NCI-H526 treated with DMSO at 0.1 percent for 48 hours (cell line): ENCODE measurements at regions not wholly inside any gene's neighbourhood (a gene's known extent, or its start where the extent isn't known, plus 50 kb on each side); places are given as distances from the start of the nearest gene placed in this dataset.

Source experiments
- DNase-seq: peaks from one replicate; lab custom pipeline; 2025; lab: John Stamatoyannopoulos, UW

DNA sequence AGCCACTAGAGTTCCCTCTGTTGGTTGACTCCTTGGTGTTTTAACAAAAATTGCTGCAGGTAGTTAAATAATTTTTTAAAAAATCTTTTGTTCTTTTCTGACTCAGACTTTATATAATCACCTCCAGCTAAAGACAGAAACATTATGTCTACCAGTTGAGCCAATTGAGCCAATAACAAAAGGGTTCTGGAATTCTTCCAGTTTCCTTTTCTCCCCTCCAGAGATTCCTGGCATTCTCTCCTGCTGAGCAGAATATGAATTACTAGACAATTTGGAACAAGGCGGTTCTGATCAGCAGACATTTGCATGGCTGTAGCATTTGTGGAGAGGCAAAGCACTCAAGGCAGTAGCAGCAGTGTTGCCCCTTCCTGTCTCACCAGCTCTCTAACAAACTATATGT is 144.0 kb upstream of the SLC35B3 start:
- DNase-seq = no peak

DNA sequence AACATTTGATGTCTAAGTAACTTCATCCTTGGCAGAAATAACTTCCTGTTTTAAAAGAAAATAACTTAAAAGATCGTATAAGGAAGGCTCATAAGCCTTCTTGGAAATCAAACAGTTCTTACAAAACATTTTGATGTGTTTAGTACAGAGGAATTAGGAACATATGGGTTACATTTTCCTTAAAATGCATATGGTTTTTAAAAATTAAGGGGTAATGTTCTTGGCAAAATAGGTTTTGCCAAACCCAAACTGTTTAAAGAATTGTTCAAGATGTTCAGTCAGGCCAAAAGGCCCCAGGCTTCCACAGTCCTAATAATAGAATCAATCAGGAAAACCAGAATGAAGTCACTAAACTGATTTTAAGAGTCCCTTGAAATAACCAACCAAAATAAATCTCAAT is 142.7 kb upstream of the SLC35B3 start:
- no peak for DNase-seq

DNA sequence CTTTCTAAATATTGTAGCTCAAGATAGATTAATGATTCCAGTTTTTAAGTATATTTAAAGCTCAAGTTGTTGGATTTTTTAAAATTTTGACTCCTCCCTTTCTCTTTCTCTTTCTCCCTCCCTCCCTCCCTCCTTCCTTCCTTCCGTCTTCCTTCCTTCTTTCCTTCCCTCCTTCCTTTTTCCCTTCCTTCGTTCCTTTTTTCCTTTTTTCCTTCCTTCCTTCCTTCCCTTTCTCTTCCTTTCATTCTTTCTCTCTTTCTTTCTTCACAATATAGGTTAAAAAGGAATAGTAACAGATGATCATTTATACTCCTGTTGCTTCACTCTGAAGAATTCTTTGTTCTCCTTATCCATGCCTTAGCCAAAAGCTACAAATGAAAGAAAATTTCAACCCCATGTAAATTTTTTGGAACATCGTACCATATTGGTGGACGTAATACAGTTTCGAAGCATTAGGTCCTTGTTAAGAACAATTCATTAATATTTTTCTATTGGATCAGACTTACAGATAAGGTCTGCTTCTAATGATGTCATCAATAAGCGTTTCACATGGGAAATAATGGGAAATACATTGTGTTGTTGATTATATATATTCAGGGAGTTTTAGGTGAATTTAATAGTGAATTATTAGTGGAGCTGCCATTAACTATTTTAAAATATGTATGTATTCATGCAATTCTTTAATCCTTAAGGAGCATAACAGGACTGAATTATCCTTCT is 139.6 kb upstream of the SLC35B3 start:
- no peak for DNase-seq

DNA sequence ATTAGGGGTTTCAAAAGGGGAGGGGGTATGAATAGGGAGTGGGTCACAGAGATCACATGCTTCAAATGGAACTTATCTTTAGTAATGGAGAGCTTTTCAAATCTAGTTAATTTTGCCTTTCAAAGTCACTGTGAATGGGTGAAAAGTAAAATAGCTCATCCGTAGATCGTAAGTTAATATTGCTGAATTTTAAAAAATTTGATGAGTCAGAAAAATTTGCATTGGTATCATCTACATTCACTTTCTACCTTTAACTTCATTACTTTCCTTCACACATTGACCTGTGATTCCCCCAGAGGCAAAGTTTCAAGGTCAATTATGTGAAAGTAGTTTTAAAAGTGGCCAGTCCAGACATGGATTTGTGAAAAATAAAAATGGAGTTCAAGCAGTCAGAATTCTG is 139.0 kb upstream of the SLC35B3 start:
- DNase-seq = no peak

DNA sequence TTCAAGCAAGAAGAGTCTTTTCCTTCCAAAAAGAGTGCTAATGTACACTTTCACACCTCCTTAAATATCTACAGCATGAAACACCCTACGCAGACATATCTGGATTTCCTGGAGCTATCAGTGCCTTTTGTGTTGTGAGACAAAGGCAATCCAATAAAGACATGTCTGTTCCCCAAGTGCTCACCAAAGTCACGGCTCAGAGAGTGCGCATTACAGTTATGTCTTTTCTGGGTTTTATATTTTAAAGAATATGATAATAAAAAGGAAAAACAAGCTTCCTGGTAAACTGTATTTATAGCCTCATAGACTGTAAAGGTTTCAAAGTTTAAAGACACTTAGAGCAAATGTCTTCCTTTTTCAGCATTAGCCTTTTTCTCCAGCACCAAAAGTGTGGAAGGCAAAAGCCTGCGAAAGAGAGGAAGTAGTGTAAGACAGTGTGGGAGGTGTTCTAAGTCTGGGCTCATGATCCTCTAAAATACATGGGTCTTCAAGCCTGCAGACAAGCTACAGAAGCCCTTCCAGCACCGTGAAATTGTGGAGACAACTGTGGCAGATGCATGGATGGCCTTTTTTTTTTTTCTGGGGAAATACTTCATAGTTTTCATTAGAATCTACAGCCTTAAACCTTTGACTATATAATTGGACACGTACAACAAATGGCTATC is 135.0 kb upstream of the SLC35B3 start:
- no peak for DNase-seq

DNA sequence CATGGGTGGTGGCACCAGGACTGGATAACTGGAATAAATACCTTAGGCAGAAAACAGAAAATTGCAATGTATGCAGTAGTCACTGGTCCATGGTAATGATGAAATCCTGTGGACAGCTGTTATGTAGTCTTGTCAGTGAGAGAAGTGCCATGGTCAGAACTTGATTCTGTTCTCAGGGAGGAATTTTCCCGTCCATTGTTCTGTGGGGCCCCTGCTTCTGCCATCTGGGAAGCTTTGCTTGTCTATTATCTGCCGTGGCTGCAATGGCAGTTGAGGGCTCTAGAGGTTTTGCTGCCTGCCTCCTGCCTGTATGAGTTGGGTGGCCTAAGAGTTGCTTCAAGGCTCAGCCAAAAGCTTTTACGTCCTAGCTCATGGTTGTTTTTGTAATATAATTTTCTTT is 126.8 kb upstream of the SLC35B3 start:
- DNase-seq = no peak

DNA sequence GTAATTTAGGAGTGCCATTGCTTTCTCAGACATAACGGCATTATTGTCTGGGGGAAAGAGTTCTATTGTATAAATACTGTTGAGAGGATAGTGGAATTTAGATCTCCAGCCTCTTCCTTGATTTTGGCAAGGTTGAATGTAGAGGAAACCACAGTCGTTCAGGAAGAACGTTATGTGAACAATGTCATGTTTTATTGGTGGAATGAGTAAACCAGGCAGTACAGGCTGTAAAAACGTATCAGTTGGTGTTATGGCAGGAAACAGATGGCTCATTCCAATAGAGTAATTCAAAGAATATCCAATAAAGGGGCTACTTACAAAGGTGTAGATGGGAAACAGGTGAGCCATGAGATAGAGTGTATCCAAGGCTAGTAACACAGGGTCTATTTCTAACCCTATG is 123.6 kb upstream of the SLC35B3 start:
- no peak for DNase-seq

DNA sequence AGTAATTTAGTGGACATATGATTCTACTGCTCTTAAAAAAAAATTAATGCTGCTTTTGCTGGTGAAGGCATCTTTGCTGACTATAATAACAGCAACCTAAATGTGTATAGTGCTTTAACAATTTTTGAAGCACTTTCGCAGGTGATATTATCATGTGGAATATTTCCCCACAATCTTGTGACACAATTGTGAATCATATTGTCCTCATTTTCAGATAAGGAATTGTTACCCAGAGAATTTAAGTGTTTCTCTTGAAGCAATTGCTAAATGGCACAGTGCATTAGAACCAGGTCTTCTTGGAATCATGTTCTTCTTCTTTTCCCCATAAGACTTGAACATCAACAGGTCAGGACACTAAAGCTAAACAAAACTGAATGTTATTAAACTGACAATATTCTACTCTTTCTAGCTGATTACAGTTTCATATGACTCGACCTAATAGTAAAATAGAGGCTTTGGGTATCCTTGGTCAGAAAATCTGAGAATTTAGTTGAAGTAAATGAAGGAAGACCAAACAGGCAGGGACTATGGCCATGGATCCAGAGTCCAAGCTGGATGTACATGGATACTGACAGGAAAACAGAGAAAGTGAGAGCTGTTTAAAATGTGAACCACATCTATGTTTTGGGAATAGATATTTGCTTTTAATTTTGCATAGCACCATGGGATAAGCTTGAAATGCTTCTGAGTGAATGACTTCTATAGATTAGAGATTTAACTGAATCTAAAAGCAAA is 121.8 kb upstream of the SLC35B3 start:
- no peak for DNase-seq

DNA sequence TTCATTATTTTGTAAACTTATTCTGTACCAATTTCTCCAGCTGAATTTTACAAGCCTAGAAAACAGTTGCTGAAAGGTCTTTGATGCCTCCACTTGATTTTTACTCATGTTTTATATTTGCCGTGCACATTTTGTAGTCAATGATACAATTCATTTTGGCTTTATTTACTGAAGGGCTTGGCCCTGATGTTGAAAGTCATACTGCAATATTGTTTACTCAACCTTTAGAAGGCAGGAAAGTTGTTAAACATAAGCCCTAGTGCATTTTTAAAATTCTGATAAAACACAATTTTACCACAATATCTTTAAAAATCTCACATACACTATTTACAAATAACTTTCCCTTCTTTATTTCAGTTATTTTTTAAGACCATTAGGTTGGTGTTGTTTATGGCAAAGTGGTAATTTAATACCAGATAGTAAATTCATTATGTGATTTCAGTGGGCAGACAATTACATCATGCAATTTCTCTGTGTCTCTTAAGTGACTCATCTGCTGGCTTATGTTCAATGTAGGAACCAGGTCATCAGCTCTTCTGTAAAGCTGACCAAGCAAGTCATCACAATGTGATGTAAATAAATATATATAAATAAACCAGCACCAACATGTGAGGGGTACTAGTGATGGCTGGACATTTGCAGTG is 121.1 kb upstream of the SLC35B3 start:
- DNase-seq = peak; percentile 38

DNA sequence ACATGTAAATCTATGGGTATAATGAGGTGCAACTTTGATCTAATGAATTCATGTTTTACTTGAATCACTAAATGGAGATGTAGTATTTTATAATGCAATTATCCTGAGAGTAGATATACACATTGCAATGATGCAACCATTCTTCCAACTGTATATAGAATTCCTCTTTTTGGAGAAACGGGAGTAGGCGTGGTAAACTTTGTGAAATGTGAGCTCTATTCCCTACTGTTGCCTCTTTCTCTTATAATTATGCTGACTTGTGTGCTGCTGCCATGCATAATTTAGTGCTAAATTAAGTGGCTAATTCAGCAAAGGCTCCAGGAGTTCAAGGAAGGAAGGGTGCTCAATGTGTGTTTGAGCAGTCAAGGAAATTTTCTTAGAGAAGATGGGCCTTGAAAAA is 116.6 kb upstream of the SLC35B3 start:
- no peak for DNase-seq

DNA sequence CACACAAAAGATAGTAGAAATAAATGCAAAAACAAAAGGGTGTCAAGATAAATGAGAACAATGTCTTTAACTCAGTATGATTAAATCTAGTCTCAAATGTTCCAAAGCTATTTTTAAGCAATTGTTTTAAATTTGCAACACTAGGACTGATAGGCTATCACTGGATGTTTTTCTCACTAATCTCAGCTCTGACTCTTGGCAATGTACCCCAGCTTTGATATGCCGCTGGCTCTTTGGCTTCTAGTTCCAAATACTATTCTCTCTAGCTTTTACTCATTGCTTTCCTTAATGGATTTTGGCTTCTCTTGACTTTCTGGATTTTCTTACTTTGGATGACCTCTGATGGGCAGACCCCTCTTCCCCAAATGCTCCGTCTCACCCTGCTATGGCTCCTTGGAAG is 116.0 kb upstream of the SLC35B3 start:
- no peak for DNase-seq

DNA sequence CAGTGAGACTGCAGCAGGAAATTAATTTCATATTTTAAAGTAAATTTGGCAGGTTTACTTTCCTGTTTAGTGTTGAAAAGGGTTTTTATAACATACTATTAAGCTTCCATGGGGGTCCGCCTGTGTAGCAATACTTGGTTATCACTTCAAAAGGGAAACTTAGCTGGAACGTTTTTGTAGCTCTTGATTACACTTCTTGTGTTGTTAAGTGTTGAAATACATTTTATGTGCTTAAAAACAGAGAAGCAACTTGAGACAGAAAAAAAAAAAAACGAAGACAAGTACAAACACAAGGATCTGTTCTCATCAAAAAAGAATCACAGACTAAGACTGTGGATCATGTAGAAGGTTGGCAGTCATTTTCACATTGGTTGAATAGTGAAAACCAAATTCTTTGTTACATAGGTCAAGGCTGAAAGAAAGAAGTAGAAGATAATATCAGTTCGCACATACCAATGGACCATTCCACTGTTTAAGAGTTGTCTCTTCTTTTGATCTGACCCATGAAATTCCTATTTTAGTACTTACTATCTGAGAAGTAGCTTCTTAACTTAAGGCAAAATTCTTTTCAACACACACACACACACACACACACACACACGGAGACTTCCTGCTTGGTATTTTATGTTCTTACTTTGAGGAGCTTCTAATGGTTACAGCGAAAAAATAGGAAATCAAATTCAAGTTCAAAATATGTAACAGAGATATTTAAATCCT is 113.9 kb upstream of the SLC35B3 start:
- DNase-seq = no peak

DNA sequence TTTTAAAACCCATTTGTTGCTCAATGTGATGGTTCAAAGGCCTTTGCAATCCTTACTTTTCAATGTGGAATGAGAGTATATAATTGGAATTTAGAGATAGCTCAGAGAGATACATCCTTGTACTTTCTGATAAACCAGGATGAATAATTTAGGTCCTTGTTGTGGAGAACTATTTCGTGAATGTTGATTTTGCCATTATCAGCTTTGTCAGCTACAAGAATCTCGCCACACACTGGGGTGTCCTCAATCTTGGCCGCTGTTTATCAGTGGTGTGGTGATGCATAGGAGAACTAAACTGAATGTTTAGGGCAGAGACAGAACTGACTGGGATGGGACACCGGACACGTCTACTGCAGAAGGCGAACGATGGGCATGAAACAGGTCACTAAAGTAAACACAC is 111.2 kb upstream of the SLC35B3 start:
- no peak for DNase-seq

DNA sequence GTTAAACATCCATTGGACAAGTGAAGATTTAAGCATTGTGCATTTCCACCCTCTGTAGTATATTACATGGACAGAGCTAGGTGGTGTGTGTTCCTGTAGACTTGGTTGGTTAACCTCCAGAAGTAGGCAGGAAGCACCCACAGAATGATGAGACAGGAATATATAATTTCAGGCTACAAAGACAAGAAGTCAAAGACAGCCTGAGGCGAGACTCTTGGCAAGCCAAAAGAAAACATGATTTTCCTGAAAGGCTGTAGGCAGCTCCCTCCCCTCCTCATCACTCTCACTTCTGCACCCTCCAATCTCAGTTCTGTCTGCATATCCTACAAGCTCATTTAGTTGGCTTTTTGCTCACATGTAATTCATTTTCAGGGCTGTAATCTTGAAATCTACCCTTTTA is 110.0 kb upstream of the SLC35B3 start:
- no peak for DNase-seq

DNA sequence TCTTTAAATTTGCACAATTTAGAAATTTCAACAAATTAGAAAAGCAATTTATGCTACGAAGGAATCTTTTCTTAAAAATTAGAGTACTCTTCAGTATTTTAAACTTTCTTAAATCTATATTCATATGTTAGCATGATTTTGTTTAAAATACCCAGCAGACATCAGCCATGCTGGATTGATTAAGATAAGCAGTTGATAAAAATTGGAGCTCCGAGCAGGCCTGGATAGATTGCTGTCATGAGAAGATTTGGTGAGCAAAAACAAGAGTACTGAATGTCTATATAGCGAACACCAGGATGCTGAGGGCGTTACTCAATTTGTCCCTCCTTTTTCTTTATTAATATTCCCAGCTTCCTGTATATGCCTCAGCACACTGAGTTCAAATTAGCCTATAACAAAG is 108.4 kb upstream of the SLC35B3 start:
- DNase-seq = no peak

DNA sequence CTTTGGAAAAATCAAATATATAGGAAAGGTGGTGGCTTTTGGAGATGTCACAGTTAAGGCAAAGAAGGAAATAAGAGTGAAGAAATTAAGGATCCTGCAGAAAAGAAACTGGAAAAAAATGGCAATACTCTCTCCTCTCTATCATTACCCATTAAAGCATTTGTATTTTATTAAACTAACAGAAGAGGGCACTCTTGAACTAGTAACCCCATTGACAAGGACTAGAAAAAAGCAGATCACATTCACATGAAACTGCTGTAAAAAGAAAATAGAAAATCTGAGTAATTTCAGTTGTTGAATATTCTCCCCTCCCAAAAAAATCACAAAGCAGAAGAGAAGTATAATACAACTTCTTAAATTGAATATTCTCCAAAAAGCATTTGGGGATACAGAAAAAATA is 104.1 kb upstream of the SLC35B3 start:
- DNase-seq = peak; percentile 8

DNA sequence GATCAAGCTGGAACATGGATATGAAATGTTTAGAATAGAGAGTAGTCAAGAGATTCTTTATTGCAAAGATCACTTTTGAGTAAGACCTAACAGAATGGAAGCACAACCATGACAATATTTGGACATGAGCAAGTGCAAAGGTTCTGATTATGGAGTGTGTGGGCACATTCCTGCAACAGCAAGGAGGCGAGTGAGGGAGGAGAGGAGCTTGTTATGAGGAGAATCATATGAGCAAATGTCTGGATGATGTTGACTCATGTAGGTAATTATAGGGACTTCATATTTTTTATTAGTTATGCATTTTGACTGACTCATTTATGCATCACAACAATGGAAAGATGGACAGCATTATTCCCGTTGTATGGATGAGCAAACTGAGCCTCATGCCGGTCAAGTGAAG is 100.8 kb upstream of the SLC35B3 start:
- DNase-seq = no peak

DNA sequence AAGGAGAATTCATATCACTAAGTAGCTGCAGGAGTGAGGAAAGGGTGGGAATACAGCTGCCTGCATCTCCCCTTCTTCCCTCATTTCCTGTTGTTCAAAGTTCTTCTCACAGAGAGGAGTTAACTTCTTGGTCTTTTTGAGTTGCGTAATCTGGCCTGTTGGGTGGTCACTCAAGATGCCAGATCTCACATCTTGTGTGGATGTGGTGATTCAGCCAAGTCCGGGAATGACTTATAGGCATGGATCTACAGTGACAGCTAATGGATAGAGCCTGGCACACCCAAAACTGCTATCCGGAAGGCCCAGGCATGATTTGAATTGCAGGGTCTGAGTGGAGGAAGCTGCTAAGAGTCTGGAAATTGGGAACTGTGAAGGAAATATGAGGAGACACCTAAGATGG is 100.2 kb upstream of the SLC35B3 start:
- DNase-seq = no peak

DNA sequence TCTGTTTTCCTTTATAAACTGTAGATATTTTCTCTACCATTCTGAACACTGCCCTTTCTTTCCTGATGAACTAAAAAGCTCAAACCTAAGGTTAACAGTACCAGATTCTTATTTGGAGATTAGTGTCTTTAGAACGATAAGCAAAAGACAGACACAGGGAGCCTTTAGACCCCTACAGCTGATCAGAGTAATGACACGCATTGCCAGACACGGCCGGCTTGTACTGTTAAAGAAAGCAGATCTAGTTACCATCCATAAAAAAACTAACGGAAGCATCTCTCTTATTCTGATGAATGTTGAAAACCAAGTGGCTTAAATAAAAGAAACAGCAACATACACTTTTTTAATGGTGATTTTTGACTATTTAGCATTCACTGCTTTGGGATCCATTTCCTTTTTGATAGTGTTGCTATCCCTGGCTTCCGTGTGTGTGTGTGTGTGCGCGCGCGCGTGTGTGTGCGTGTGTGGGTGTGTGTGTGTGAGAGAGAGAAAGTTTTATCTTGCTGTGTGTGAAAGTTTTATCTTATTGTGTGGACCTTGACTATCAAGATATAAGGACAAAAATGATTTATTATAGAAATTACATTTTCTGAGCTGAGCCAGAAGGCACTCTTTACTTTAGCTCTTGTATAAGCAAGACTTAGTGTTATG is 95.6 kb upstream of the SLC35B3 start:
- DNase-seq = no peak

DNA sequence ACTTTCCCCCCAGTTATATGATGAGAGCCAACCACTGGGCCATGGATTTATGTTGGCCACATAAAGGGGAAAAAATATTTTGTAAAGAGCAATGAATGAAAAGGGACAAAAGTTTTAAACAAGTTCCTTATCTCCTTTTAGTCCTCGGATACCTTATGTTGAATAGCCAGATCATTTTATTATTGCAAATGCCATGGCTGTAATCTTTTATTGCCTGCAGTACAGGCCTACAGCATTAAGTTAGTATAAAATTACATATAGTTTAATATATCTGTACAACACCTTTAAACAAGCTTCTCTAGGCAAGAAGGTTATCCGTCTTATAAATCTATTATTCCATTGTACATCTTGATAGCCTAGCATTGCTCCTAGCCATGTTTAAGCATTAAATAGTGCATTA is 93.9 kb upstream of the SLC35B3 start:
- DNase-seq = no peak

DNA sequence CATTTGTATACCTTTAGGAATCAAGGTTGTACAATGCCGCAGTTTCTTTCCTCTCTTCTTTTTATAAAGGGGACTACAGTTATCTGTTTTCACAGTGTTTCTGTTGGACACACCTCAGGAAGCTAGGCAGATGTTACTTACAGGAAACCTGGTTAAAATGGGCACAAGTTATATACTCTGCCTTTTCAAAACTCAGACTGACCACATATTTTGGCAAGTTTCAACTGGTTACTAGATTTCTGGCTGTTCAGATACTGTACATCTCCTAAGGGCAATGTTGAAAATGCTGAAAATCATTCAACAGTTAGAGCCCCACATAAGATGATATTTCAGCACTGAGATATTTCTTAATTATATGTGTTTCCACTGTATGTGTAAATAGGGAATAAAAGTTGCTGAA is 92.5 kb upstream of the SLC35B3 start:
- DNase-seq = no peak

DNA sequence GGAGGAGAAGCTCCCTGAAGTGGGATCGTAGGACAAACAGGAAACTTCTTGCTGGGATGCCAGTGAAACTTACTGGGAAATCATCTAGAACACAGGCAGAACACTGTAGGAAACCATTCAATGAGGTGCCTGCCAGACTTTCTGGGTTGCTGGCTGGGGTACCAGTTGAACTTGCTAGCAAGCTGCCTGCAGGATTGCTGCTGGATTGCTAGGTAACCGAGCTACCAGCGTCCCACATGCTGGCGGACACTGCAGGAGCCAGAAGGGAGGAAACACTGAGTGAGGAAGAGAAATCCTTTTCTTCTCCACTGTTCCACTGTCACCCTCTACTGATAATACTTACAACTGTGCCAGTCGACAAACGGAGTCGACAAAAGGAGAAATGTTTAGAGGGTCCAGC is 91.3 kb upstream of the SLC35B3 start:
- no peak for DNase-seq
